GM10248 (cell line): ENCODE measurements at regions not wholly inside any gene's neighbourhood (a gene's known extent, or its start where the extent isn't known, plus 50 kb on each side); places are given as distances from the start of the nearest gene placed in this dataset.

ENCODE experiments used
- CTCF ChIA-PET: fragments of 300-600 bp; sonication (Branson Sonifier 250); formaldehyde crosslinking; extraction: SDS; loops from one replicate; lab custom pipeline; 2021; ENCODE audit warnings: antibody characterized with exemption; lab: Yijun Ruan, JAX
- POLR2A ChIA-PET: fragments of 350-650 bp; sonication (Branson Sonifier 250); formaldehyde crosslinking; extraction: SDS; loops from one replicate; lab custom pipeline; 2020; ENCODE audit warnings: antibody characterized with exemption; lab: Yijun Ruan, JAX
- DNase-seq: peaks from one replicate; pipeline ENCODE4 v3.0.0; 2012; ENCODE audit errors: extremely low spot score
- CTCF ChIP-seq: IDR thresholded peaks from 2 replicates; pipeline ENCODE4 v1.5.1; 2012; ENCODE audit warnings: mild to moderate bottlenecking, low read depth; ENCODE audit errors: extremely low read depth, missing control alignments, control extremely low read depth

DNA sequence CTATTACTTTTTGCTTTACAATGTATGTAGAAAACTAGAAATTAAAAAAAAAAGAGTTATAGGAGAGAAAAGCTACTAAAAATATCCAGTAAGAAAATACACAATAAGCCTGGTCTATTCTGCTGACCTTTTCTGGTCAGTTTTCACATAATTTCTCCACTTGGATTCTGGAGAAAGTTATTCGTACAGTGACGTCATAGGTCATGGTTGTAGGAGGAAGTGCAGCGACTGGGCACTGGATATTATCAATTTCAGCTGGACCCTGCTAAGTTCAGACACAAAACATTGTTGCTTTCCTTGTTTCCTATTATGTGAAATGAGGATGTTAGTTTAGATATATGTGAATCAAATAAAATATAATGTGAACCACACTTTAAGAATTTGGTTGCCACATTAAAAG is 201.2 kb downstream of the MTRR start:
- TF ChIP-seq CTCF: no peak
- POLR2A ChIA-PET: no interaction called here
- DNase-seq: no peak
- CTCF ChIA-PET: no interaction called here

DNA sequence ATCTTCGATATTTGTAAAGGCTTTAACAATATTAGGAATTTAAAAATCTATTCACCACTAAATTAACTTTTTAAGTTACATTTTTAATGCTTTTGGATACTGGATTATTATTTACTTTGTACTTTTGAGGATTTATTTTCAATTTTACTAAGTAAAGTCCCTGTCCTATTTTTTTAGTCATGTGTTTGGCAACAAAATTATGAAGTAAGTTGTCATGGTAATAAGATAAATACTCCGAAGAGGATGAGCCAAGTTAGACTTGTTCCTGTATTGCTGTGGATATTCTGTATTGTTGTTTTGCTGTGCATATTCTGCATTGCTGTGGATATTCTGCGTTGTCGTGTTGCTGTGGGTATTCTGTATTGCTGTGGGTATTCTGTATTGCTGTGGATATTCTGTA is 210.1 kb downstream of the MTRR start:
- no peak for TF ChIP-seq CTCF

GRCh38 chr5:8081179-8081578 is 212.2 kb downstream of the MTRR start:
- DNase-seq: no peak
- CTCF ChIA-PET: no interaction called here
- no peak for TF ChIP-seq CTCF

More for the DNA sequence above, 210.1 kb downstream of the MTRR start:
- POLR2A ChIA-PET: no interaction called here
- no peak for DNase-seq
- CTCF ChIA-PET: no interaction called here

GRCh38 chr5:8093669-8094068 is 224.7 kb downstream of the MTRR start:
- TF ChIP-seq CTCF: no peak
- CTCF ChIA-PET: interaction anchor here (1.3 to 2.8 kb wide), 2 partner anchors 10 to 25 kb away, joined by 4 to 6 read pairs; no protein-coding TSS in a partner anchor
- no peak for DNase-seq
- POLR2A ChIA-PET: no interaction called here

More at GRCh38 chr5:8081179-8081578, 212.2 kb downstream of the MTRR start:
- POLR2A ChIA-PET: no interaction called here

GRCh38 chr5:8094304-8094703 is 225.4 kb downstream of the MTRR start:
- CTCF ChIA-PET: interaction anchor here (1.3 to 2.8 kb wide), 2 partner anchors 9 to 26 kb away, joined by 4 to 6 read pairs; no protein-coding TSS in a partner anchor
- no peak for DNase-seq
- no peak for TF ChIP-seq CTCF
- POLR2A ChIA-PET: no interaction called here

- no peak for TF ChIP-seq CTCF
- CTCF ChIA-PET: no interaction called here
- POLR2A ChIA-PET: no interaction called here
- no peak for DNase-seq
Measured at GRCh38 chr5:8097146-8097545, 228.2 kb downstream of the MTRR start.
